ENCODE measurements at regions not wholly inside any gene's neighbourhood (a gene's known extent, or its start where the extent isn't known, plus 50 kb on each side); places are given as distances from the start of the nearest gene placed in this dataset.

DNA sequence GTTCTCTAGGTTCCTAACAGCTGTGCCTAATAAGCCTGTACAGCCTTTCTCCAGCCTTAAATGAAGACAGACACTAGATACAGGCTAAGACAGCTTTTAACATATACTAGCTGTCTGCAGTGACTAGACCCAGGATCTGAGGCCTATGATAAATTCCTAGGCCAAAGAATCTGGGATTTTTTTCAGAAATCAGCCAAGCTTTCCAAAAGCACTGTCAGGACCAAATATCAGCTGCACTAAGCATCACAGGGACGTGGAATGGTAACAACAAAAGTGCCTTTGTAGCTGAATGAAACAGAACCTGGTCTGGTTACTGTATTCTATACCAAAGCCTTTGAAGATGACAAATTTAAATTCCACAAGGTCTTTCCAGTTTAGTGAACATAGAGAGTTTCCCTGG lies 77.9 kb upstream of the DOCK9 start:
- DNase-seq: no peak

DNA sequence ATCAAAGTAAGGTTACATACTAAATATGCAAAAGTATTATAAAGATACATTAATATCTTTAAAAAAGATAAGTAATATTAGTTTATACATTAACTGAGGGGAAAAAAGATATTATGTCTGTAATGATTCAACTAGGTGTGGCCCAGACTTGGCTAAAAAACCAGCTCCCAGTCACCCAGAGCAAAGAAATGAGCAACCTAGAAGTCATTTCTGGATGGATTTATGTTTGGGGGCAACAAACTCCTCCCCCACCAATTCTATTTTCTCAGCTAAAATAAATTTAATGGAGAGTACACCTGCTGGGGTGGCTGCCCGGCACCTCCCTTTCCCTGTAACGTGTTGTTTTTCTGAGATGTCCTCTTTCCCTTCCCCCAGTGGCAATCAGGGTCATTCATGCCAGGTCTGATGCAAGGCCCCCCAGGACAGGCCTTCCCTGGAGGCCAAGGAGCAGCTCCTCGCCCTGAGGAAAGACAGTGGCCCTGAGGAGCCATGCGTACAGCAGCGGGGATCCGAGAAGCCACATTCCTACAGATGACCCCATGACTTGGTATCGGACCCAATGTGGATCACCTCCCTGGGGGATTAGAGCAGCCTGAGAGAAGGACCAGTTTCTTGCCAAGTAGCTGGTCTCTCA lies 78.6 kb upstream of the DOCK9 start:
- no peak for DNase-seq

DNA sequence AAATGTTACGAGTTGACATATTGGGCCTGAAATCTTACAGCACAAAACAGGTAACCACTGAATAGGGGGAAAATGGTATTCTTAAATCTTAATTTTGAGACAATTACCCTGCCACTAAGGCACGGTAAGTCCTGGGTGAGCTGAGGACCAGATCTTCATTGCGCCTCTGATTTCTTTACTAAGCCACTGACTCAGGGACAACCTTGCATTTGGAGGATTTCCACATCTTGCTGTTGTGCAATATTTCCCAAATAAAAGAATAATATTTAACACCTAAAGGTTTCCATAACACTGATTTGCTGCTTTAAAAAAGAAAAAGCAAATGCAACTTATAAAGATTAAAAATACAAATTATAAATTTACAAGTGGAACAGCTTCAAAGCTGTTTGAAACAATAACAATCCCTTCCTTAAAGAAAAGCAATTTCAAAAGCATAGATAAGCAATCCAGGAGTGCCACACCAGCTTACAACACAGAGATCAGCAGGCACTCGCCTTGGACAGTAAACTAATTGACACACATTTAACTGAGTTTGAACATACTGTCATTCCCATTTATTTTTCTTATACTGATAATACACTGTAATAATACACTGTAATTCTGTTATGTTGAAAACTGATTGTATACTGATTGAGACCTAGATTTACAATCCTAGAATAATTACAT lies 79.6 kb upstream of the DOCK9 start:
- no peak for DNase-seq

DNA sequence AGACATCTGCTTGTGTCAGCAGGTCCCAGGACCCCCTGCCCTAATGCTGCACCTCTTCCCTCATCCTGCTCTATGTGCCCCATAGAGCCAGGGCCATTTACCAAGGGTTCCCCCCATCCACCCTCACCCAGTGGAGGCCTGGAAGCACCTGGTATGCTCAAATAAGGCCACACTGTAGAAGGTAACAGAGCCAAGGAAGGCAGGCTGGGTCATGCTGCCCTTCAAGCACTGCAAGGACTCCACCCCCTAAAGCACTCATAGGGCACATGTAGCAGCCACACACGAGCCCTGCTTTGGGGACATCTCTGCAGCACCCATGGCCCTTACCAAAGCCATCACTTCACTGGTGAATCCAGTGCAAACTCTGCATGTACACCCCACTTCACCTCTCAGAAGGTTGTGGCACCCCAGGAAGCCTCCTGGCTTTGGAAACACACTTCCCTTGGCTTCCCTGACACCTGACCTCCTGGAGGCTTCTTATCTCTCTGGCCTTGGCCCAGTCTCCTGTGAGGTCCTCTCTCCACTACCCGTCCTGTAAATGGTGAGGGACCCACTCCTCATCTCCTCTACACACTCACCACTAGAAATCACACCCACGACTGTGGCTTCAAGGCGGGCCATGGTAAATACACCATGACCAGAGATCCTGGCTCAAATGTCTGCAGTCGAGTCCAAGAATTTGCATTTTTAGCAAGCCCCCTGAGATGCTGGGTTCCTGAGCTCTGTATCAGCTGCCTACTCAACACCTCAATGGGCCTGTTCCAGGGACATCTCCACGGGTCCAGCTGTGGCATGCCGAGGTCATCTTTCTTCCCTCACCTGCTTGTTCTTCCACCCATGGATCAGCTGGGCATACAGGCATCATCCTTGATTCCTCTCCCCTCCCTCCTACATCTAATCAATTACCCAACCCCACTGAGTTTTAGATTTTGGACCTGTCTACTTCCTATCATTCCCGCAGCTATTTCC lies 80.9 kb upstream of the DOCK9 start:
- no peak for DNase-seq

GRCh38 chr13:99059498-99060075 lies 81.7 kb upstream of the DOCK9 start:
- no peak for DNase-seq

GRCh38 chr13:99061411-99061810 lies 83.5 kb upstream of the DOCK9 start:
- DNase-seq: no peak

DNA sequence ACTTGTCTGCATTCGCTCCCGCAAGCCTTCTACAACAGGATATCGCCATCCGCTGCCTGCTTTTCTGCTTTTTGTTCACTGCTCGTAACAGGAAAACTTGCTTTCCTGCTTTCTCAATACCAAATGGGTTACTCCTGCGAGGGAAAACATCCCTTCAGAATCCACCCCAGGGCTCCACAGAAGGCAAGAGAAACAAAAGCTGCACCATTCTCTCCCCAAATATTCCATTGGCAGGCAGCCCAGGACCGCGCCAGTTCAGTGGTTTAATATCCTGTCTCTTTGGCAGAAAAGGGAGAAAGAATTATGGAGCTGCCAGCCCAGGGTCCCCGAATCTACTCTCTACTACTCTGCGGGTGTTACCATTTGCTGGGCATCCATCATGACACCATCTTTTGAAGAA lies 84.7 kb upstream of the DOCK9 start:
- DNase-seq: peak; percentile 66

- DNase-seq: no peak
Observed at GRCh38 chr13:99063178-99063577, 85.3 kb upstream of the DOCK9 start.

- no peak for DNase-seq
Observed at GRCh38 chr13:99063952-99064351, 86.1 kb upstream of the DOCK9 start.

DNA sequence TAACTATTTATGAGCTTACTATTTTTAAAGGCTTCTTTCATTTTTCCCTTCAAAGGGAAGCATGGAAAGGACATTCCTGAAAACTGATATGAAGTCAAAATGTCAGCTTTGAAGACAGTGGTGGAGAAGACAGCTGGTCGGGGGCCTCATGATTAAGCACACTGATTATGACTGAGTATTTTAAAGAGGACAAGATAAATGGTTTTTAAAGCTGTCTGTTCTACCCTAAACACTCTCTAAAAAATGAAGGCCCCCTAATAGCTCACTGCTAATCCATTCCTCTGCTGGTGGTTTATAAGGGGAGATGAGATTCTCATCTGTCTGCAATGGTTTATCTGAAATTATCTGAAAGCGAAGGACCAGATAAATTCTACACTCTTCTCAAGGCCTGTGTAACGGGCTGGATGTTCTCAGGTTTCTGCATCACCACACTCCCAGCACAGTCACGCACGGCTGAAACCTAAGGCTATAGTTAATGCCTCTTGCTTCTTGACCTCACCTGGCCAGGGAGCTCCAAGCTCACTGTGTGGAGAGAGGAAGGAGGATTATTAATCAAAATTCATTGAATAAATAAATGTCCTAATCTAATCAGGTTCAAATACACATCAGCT lies 86.9 kb upstream of the DOCK9 start:
- no peak for DNase-seq

GRCh38 chr13:99065235-99066015 lies 87.6 kb upstream of the DOCK9 start:
- DNase-seq: no peak

DNA sequence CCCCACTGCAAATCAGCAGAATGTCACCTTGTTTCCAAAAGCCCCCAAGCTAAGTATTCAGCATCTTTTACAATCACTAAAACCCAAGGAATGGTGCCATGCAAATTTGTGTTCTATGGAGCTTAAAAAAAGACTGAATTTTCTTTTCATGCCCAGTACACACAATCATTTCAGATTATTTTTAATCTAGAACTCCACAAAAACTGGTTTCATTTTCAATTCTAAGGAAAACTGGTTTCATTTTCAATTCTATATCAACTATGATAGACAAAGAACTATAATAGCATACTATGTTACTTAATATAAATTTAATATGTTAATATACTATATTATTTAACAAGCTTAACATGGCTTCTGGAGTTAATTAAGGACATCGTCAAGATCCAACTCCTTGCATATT lies 88.4 kb upstream of the DOCK9 start:
- DNase-seq: no peak

DNA sequence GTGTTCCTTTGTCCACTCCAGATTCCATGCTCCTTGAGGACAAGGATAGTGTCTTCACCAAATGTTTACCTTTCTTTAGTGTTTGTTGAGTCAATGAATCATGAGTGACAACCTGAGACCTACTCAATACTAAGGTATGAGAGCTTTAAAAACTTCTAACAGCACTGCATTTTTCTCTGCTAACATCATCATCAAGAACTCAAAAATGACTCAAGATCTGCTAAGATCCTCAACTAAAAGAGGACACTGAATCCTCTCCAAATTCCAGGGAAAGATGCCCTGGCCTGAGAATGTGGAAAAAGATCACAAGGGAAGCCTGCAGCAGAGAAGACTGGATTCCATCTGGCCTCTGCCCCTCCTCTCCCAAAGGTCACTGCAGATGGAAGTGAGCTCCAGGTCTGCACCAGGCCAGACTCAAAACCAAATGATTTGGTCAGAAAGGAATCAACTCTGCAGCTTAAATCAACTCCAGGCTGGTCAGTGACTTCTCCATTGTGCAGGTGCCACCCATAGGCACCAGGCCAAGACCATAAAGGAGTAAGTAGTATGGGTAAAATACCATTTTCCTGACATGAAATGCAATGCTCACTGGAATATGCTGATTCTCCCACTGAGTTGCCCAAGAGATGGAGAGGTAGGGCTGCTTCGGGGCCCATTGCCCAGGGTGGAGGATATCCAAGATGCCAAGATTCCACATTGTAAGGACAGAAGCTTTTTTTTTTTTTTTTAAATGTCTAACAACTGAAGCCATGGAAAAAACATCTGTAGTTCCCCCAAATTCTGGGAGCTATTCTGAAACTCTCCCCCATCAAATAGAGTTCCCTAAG lies 89.5 kb upstream of the DOCK9 start:
- DNase-seq: no peak

- no peak for DNase-seq
Observed at GRCh38 chr13:99071211-99071610, 93.3 kb upstream of the DOCK9 start.

GRCh38 chr13:99071666-99072065 lies 93.8 kb upstream of the DOCK9 start:
- no peak for DNase-seq

DNA sequence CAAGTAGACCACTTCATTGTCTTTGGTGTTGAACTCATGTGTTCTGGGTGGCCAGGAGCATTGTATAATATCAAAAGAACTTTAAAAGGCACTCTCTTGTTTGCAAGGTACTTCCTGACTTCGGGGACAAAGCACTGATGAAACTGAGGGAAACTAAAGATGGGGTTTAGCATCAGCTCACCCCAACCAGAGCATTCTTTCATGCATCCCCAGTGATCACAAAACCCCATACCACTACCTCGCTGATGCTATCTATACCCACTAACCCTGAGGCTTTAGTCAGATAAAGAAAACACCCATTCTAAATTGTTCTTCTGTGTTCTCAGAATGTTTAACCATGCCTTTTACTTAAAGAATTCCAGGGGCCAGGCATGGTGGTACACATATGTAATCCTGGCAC lies 94.5 kb upstream of the DOCK9 start:
- DNase-seq: no peak

GRCh38 chr13:99072941-99073340 lies 95.1 kb upstream of the DOCK9 start:
- no peak for DNase-seq

DNA sequence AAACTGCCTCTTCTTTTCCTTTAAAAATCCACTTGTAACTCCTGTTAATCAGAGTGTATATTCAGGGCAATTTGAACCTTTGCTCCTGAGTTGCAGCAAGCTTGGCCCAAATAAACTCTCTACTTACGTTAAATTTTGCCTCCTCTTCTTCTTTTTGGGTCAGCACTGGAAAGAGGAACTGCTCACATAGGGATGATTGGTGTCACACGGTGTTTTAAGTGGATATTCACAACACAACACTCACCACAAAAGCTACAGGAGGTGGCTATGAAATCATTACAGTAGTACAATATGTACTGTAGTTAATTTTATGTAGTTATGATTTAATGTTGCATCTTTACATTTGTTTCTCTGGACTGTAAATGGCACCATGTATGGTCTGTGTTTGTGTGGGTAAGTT lies 96.8 kb upstream of the DOCK9 start:
- DNase-seq: no peak

DNA sequence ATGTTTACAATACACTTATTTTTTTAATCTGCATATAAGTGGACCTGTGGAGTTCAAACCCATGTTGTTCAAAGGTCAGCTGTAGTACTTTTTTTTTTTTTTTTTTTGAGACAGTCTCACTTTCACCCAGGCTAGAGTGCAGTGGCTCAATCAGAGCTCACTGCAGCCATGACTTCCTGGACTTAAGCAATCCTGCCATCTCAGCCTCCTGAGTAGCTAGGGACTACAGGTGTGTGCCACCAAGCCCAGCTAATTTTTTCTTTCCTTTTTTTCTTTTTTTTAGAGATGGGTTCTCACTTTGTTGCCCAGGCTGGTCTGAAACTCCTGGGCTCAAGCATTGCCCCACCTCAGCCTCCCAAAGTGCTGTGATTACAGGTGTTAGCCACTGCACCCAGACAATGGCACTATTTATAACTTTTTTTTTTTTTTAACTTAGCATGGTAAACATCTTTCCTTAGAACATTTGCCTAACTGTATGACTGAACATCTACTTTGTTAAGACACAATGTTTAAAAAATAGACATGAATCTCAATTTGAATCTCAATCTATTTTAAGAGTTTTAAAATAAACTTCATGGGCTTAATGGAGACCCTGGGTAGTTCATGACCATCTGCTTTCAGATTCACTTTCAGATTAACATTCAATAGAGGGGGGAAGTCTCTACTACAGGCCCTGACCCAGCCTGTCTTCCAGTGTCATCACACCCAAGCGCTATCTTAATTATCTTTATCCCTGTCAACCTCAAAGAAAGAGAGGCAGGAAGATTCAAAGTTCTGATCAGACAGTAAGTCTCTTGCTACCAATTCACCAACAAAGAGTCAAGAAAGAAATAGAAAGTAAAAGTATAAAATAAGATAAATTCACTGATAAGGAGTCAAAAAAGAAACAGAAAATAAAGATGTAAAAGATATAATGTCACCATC lies 97.7 kb upstream of the DOCK9 start:
- DNase-seq: no peak
